Stimulated activated CD4-positive, alpha-beta T cell treated with anti-CD3 and anti-CD28 coated beads, TNF-alpha, amount 100 ng/mL, for 4 hours (primary cell): ENCODE measurements at regions not wholly inside any gene's neighbourhood (a gene's known extent, or its start where the extent isn't known, plus 50 kb on each side); places are given as distances from the start of the nearest gene placed in this dataset.

Experiments used
- DNase-seq, 3 experiments: peaks; one replicate each; pipeline ENCODE4 v3.0.0-alpha.2; 2020; ENCODE audit warnings: low read depth in 3 of 3

DNA sequence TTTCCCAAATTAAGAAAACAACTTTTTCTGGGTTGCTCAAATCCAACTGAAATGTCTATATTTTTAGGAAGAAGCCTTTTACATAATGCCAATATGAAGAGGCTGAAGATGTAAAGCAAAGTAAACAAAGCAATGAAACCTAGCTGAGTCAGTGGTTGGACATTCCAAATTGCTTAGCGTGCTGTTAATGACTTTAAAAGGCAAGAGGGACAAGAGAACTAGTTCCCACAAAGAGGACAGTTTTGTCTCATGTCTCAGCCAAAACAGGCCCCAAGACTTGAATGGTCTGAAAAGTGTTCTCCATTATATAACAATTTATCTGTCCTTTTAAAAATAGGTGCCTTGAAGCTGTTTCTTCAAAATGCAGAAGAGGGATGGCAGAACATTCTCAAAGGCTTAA, 407.0 kb downstream of the ENC1 start:
- no peak for DNase-seq

DNA sequence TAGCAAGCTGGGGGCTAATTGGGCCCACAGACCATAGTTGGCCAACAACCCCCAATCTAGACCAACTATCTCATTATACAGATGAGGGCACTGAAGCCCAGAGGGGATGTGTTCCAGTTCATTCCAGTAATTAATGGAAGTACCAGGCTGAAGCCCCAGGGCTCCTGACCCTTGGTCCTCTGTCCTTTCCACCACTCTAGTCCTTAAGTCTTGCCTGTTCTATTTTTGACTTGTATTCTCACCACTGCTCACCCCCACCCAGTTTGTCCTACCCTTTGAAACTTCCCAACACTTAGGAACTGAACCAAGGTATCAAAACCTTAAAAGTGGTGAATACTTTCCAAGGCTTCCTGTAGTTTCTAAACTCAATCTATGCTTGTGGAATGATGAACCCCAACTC, 407.4 kb downstream of the ENC1 start:
- no peak for DNase-seq

DNA sequence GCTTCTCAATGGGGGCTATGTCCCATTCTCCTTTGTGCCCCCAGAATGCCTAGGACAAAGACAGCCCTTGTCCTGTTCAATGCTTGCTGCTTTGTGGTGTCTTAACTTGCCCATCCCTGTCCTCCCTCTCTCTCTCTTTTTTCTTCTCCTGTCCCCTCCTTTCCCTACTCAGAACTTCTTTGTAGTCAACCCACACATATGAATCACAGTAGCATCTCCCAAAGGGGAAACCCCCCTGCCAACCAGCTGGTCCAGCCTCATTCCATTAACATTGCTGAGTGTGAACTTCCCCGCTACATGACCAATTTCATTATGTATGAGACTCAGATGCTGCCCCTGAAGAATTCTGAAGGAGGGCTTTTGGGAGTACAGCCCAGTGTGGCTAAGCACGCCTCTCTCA, 408.3 kb downstream of the ENC1 start:
- no peak for DNase-seq

DNA sequence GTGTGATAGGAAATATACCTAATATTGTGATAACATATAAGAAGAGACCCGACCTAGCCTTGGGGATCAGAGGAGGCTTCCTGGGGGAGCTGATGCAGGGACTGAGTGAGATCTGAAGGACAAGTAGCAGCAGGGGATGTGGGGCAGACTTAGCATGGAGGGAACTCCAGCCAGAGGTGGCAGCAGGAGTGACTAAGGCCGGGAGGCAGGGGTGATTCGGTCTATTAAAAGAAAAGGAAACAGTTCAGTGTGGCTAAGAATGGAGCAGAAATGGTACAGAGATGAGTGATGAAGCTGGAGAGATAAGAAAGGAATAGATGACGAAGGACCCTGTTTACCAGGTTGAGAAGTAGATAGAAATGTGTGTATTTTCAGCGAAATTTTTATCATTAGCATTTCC, 408.8 kb downstream of the ENC1 start:
- DNase-seq = no peak

DNA sequence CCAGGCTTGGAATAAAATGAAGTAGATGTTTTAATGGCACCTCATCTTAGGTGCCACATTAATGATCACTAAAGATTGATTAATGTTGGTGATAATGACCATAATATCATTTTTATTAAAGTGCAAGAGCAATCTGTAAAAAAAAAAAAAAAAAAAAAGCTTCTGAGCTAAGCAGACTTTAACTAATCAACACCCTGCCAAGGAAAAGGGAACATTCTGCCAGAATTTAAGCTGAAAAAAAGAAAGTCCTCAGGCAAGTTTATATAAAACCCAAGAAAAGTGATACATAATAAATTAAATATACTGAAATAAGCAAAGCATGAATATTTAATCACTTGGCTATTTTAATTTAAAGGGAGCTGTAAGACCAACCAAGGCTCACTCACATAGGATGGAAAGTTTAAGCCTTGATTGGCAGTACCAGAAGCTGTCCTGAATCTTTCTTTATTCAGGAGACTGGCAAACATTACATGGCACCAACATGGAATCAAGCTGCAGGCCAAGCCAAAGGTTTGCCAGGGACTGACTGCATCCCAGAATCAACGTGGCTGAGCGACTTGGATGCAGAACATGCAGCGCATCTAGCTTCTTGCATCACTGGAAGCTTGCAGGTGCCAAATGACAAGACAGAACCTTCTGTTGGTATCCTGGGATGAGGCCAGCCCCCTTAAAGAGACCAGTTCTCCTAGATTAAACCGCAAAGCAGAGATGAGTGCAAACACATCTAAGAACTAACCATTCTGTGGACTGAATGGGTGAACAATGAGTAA, 413.6 kb downstream of the ENC1 start:
- no peak for DNase-seq

DNA sequence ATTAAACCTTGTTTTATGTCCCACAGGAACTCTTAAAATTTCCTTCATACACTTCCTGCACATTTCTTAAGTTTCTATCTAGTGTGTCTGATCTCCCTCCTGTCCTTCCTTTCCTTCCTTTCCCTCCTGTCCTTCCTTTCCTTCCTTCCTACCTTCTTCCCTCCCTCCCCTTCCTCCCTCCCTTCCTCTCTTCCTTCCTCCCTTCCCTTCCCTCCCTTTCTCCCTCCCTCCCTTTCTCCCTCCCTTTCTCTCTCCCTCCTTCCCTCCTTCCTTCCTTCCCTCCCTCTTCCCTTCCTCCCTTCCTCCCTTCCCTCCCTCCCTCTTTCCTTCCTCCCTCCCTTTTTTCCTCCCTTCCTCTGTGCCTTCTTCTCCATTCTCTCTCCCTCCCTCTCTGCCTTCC, 414.9 kb downstream of the ENC1 start:
- DNase-seq = no peak

DNA sequence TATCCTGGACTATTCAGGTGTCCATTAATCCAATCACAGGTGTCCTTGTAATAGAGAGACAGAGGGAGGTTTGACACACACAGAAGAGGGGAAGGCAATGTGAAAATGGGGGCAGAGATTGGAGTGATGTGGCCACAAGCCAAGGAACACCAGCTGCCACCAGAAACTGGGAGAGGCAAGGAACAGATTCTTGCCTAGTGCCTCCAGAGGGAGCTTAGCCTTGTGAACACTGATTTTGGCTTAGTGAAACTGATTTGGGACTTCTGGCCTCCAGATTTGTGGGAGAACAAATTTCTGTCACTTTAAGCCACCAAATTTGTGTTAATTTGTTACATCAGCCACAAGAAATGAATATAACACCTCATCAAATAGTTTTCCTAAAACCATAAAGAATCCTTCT, 416.2 kb downstream of the ENC1 start:
- DNase-seq = no peak

DNA sequence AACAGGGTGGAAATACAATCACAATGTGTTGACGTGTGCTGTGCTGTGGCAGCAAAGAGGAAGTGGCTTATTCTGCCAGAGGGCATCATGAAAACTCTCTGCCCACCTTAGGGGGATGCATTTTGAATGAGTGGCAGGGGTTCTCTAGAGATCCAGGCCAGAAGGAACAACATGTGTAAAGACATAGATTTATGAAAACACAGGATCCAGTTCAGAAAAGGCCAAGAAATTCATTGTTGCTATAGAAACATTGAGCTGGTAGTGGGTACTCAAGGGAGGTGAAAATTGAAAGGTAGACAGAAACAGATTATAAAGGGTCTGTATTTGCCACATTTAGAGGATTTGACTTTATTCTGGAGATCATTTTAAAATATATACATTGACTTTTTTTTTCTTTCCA, 417.7 kb downstream of the ENC1 start:
- DNase-seq = no peak

DNA sequence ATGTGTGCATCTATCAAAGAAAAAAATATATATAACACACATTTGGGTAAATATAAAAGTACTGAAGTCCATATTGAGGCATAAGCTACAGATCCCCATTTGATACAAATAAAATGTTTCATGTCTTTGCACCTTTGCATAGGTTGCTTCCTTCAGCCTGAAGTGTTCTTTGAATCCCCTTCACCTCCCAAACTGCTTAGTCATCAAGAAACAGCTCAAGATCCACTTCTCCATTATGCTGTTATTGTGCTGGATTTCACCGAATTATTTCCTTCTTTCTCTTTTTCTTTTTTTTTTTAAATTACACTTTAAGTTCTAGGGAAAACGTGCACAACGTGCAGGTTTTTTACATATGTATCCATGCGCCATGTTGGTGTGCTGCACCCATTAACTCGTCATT, 419.1 kb downstream of the ENC1 start:
- DNase-seq = no peak

DNA sequence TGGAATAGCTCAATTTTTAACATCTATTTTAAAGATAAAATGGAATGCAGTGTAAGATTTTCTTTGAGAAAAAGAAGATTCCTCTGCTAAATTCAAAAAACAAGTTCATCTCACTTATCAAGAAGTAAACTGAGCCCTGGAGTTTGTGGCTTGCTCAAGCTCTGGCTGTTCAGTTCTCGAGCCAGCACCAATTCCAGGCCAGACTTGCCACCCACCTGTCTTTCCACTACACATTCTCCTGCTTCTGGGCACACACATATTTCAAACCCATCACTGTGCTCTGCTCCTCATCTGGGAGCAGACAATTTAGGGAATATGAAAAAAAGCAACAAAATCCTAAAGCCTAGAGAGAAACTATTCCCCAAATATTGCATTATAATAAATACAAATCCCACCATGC, 424.5 kb downstream of the ENC1 start:
- DNase-seq = no peak

DNA sequence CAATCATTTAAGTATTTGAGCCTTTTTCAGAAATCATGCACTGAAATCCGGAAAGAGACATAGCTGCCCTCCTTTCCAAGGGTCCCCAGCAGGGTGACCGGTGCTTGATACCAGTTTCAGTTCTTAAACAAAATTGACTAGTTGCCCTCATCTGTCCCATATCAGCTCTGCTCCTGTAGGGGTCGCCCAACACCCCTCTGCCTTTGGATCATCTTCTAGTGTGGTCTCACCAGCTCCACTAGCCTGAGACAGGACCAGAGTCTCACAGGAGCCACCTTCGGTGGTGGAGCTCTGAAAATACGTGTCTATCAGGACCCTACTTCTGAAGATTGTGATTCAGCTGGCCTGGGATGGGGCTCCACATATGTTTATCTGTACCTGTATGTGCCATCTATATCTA, 428.2 kb downstream of the ENC1 start:
- DNase-seq = no peak

DNA sequence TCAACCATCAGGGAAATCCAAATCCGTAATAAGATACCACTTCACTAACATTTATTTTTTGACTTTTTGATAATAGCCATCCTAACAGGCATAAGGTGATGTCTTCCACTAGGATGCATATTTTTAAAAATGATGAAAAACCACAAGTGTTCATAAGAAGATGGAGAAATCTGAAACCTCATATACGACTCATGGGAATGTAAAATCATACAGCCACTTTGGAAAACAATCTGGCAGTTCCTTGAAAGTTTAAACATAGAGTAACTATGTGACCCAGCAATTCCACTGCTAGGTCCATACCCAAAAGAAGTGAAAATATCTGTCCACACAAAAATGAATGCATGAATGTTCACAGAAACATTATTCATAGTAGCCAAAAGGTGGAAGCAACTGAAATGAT, 431.0 kb downstream of the ENC1 start:
- no peak for DNase-seq

DNA sequence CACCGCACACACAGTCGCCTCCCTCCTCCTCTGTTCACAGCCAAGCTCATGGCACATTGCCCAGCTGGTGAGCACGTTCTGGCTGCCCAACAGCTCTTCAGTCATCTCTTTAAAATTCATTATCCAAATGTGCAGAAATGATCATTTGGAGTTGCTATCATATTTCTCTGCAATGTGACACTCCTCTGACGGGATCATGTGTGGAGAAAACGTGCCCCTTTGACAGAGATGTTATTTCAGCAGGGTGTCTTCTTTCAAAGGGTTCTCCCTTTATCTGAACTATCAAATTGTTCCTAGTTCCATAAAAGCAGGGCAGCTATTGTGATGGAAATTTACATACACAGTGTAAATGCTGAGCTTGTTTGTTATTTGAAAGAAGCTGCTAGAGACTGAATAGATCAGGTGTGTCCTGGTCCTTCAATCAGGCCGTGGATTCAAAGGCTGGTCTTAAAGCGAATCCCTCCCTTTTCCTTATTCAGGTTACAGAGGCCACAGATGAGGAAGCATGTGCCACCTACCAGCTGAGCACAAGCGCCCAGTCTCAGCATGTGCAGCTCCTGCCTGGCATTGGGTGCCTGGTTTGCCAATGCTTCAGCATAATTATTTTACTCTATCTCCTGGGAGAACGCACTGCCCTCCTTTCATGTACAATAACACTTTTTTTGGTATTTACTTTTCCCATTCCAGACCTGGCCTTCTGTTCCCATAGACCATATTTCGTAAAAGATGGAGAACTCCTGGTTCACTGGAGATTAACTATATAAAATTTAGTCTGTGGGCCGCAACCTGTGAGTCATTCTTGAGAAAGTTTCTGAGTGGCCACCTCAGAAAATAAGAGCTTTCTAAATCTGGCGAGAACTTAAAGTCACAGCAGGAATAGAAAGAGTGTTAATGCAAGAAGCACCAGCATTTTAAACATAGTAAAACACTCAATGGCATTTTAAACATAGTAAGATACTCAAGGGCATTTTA, 433.7 kb downstream of the ENC1 start:
- no peak for DNase-seq

DNA sequence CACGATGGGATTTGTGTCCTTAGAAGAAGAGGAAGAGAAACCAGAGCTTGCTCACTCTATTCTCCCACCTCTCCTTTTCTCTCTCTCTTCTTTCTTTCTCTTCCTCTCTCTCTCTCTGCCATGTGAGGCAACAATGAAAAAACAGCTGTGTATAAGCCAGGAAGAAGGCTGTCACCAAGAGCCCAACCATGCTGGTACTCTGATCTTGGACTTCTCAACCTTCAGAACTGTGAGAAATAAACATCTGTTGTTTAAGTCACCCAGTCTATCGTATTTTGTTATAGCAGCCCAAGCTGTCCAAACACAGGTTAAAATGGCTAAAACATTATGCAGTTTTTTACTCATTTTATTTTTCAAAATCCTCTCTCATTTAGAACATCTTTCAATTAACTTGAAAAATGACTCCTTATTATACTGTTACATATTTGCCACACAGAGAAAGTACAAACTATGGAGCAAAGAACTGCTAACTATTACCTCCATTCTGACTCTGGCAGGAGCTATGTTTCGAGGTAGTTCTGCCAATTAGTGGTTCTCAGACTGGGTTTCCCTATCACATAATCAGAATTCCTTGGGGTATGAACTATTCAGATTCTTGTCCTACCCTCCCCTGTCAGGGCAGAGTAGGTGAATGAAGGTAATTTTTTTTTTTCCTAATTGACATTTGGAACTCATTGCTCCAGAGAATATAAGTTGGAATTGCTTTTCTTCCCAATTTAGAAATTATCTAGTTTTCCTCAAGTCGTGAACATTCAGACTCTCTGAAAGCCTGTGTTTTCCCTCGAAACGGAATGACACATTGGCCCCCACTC, 434.6 kb downstream of the ENC1 start:
- no peak for DNase-seq

DNA sequence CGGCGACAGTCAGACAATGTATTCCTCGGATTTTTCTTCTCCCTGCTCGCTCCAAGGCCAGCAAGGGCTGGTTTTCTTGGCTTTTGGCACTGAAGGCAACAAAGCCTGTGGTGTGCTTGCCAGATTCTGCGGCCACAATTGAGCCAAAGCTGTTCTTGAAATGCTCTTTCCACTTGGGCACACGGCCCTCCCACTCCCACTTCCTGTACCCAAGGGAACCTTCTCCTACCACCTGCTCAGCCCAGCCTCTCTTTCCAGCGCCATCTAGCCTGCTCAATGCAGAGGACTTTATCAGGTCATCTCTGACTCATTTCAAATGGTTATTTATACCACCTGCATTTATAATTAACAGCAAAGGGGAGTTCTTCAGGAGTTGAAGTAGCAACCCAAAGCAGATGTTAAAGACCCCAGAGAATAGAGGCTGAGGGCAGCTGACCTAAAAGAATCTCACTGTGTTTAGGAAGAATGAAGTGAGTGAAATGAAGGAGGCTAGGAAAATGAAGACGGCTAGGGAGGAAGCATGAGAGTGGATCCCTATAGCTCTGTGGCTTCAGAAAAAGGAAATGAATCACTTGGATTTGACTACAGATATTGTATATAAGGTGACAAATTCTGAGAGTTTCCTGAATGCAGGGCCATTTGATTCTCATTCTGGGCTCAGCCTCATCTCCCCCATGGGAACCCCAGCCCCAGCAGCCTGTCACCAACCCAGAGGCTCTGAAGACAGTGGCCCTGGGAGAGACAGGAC, 439.0 kb downstream of the ENC1 start:
- no peak for DNase-seq

DNA sequence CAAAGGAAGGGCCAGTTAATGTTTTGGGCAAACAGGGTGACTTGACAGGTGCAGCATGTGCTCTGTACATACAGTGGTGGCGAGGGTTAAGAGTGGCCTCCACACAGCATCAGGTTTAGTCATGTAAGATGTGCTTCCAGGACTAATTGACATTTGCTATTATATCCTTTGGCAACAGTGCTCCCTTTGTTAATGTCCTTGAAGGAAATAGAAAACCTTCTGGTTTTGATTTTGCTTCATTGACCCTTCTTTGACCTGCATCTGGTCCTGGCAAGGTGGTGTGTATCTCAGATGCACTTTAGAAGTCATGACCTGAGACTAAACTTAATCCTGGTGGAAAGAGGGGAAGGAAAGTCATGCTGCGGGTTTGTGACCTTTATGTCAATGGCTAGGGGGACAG, 440.0 kb downstream of the ENC1 start:
- no peak for DNase-seq

DNA sequence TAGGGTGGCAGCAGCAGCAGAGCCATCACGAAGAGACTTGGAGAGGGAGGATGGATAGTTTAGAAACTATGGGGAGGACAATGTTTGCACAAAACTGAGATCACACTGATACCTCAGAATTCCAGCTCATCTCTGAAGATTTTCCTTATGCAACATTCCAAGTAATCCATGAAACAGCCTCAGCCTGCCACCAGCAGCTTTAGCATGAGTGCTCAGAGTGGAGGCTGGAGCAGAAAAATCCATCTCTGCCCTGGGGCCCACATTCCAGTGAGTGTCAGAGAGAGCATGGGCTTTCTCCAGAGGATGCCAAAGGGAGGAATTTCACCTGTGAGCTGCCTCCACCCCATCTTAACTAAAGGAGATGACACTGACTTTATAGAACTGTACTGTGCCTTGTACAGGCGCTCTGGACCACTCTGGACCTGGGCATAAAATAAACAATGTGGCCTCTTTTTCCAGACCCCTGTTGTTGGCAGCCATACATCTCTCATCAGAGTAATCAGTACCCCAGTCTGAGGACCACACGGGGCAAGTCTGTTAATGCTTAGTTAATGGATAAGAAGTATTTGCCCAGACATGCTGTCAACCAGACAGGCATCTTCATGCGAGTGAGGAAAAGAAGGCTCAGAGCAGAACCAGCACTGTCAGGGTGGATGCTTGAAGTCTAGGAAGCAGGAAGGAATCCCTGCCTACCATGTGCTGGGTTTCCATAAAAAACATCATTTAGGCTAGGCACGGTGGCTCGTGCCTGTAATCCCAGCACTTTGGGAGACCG, 440.9 kb downstream of the ENC1 start:
- DNase-seq = no peak

DNA sequence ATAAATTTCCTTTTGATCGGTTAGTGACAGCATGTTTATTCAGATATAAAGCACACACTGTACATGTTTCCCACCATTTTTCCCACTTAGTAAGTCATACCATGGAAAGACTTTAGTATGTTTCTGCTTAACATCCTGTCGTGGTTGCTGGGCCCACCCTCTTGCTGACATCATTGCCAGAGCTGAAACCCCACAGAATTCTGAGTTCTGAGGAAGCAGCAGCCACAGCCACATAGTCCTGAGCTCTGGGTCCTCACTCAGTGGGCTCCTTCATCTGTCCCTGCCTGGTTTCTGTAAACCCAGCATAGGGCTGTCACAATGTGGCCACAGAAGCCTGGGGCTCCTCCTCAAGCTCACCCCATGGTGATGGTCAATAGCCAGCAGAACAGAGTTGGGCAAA, 441.5 kb downstream of the ENC1 start:
- DNase-seq = no peak

DNA sequence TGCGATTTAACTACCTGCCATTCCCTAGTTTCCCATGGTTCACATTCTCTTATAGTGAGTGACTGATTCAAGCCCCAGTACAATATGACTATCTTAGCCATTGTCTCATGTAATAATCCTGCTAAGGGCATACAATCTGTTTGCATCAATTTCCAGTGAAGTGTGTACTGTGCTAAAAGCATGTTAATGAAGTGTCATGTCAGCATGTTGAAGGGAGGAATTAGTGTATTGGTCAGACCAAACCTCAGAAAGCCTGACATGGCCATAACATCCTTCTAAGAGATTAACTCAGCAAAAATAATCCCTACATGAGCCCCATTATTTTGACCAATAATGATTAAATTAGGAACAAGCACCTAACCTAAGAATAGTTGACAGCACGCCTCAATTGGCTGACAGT, 442.4 kb downstream of the ENC1 start:
- no peak for DNase-seq

DNA sequence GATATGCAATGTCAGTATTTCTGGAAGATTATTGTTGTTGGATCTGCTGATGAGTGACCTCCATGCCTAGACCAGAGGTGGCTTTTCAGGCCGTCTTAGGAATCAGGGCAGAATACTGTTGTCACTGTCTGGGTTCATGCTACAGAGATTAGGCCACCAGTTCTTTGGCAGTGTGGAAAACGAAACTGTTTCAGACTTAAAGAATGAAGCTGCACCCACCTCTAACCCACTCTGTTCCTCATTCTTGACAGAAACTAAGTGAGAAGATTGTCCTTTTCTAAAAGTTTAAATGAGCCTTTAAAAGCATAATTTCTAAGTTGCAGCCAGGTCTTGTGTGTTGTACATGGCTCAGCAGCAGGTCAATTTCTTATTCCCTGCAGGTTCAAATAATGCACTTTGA, 444.3 kb downstream of the ENC1 start:
- no peak for DNase-seq

DNA sequence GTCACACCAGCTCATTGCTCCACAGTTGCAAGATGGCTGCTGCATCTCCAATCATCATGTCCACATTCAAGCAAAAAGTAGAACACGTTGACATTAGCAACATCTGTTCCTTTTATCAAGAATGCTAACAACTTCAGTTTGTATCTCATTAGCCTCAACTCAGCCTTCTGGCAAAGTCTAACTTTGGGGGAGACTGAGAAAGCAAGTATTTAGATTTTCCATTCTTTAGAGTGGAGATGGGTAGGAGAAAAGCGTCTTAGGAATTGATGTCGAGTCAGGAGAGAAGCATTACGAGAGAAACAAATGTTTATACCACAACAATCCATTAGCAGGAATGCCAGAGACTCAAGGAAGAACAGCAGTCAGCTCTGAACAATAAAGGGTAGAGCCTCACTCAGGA, 446.3 kb downstream of the ENC1 start:
- DNase-seq = no peak
